ENCODE measurements at regions not wholly inside any gene's neighbourhood (a gene's known extent, or its start where the extent isn't known, plus 50 kb on each side); places are given as distances from the start of the nearest gene placed in this dataset.

DNA sequence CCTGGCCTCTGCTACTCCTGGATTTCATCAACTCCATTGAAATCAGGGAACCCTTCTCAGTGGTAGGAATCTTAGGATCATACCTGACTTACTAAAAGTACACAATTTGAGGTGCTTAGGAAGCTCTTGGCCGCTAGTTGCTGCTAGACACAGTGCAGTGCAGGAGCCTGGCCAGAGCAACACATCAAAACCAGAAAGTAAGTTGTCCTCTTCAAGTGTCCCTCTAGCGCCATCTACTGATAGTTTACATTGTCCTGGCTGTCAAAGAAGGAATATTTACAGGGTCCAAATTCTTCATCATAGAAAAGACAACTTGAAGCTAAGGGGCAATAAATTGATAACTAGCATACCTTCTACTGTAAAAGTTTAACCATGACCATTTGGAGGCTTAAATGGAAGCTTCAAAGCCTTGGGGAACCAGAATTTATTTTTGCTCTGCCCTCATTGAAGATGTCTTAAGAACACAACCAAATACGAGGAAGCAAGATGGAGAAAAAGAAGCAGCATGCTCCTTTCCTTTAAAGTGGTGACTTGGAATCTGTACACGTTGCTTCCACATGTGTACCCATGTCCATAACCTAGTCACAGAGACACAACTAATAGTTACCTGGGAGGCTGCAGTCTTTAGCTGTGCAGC lies 889.1 kb upstream of the GCFC2 start:
- Histone ChIP-seq H3K27me3 (no peaks in the 10 kb centered on the region), H3K9me3 (no peaks in the 10 kb centered on the region), H3K27ac (no peak overlapping the region), H3K4me1 (ENCODE audit: control insufficient read depth in 1 of 2, insufficient read depth in 1 of 2, low read depth in 1 of 2, low read length in 1 of 2) (no peaks in the 10 kb centered on the region), H3K4me3 (ENCODE audit: low read depth in 1 of 2, low read length in 1 of 2) (no peak overlapping the region), H3K36me3 (no peaks in the 10 kb centered on the region)
- TF ChIP-seq, protein P1, sequence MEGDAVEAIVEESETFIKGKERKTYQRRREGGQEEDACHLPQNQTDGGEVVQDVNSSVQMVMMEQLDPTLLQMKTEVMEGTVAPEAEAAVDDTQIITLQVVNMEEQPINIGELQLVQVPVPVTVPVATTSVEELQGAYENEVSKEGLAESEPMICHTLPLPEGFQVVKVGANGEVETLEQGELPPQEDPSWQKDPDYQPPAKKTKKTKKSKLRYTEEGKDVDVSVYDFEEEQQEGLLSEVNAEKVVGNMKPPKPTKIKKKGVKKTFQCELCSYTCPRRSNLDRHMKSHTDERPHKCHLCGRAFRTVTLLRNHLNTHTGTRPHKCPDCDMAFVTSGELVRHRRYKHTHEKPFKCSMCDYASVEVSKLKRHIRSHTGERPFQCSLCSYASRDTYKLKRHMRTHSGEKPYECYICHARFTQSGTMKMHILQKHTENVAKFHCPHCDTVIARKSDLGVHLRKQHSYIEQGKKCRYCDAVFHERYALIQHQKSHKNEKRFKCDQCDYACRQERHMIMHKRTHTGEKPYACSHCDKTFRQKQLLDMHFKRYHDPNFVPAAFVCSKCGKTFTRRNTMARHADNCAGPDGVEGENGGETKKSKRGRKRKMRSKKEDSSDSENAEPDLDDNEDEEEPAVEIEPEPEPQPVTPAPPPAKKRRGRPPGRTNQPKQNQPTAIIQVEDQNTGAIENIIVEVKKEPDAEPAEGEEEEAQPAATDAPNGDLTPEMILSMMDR (IDR thresholded peaks at IDR 0.05) = no peak

GRCh38 chr2:76584474-76584873 lies 873.8 kb upstream of the GCFC2 start:
- Histone ChIP-seq H3K27ac (no peak overlapping the region), H3K4me3 (ENCODE audit: low read depth in 1 of 2, low read length in 1 of 2) (no peak overlapping the region), H3K27me3 (no peaks in the 10 kb centered on the region), H3K4me1 (ENCODE audit: control insufficient read depth in 1 of 2, insufficient read depth in 1 of 2, low read depth in 1 of 2, low read length in 1 of 2) (no peaks in the 10 kb centered on the region), H3K9me3 (no peaks in the 10 kb centered on the region), H3K36me3 (no peaks in the 10 kb centered on the region)
- TF ChIP-seq, protein P1 (IDR thresholded peaks at IDR 0.05) = no peak

GRCh38 chr2:76579911-76580310 lies 869.2 kb upstream of the GCFC2 start:
- Histone ChIP-seq H3K4me1 (ENCODE audit: control insufficient read depth in 1 of 2, insufficient read depth in 1 of 2, low read depth in 1 of 2, low read length in 1 of 2) (no peaks in the 10 kb centered on the region), H3K36me3 (no peaks in the 10 kb centered on the region), H3K9me3 (no peaks in the 10 kb centered on the region), H3K27me3 (no peaks in the 10 kb centered on the region), H3K27ac (no peak overlapping the region), H3K4me3 (ENCODE audit: low read depth in 1 of 2, low read length in 1 of 2) (no peak overlapping the region)
- TF ChIP-seq, protein P1 (IDR thresholded peaks at IDR 0.05) = no peak

- TF ChIP-seq, protein P1 (IDR thresholded peaks at IDR 0.05) = no peak
- Histone ChIP-seq H3K36me3 (no peaks in the 10 kb centered on the region), H3K4me3 (ENCODE audit: low read depth in 1 of 2, low read length in 1 of 2) (no peak overlapping the region), H3K4me1 (ENCODE audit: control insufficient read depth in 1 of 2, insufficient read depth in 1 of 2, low read depth in 1 of 2, low read length in 1 of 2) (no peaks in the 10 kb centered on the region), H3K27me3 (no peaks in the 10 kb centered on the region), H3K27ac (no peak overlapping the region), H3K9me3 (no peaks in the 10 kb centered on the region)
Measured at GRCh38 chr2:76572981-76573380, 862.3 kb upstream of the GCFC2 start.

DNA sequence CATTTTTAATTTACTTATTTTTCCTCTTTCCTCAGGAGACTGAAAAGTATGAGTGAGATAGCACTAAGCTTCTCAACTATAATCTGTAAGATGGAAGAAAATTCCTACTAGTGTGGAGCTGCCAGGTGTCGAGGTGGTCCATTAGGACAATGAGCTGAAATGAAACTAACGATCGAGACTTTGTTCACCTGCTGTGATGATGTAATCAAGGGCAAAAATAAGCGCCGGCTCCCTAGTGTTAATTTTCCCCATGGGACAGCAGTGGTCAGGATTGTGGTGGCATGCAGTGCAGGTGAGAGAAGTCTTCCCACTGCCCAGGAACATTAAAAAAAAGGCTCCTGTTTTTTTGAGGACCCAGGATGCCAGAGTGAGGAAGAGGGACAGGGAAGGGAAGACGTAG lies 859.1 kb upstream of the GCFC2 start:
- Histone ChIP-seq H3K4me3 (ENCODE audit: low read depth in 1 of 2, low read length in 1 of 2) (no peak overlapping the region), H3K27me3 (no peaks in the 10 kb centered on the region), H3K27ac (no peak overlapping the region), H3K4me1 (ENCODE audit: control insufficient read depth in 1 of 2, insufficient read depth in 1 of 2, low read depth in 1 of 2, low read length in 1 of 2) (no peaks in the 10 kb centered on the region), H3K36me3 (no peaks in the 10 kb centered on the region), H3K9me3 (no peaks in the 10 kb centered on the region)
- TF ChIP-seq, protein P1 (IDR thresholded peaks at IDR 0.05) = no peak

Data from neutrophil (primary cell).